ENCODE measurements at regions not wholly inside any gene's neighbourhood (a gene's known extent, or its start where the extent isn't known, plus 50 kb on each side); places are given as distances from the start of the nearest gene placed in this dataset.

GRCh38 chr2:74037379-74037860 lies 52.7 kb downstream of the TET3 start:
- no peak for TF ChIP-seq CTCF (IDR thresholded peaks at IDR 0.05)
- TF ChIP-seq POLR2A (IDR thresholded peaks at IDR 0.05): no peak
- TF ChIP-seq EP300 (IDR thresholded peaks at IDR 0.05): peak in 1 of 2 donors; percentile 45
